ENCODE measurements at regions not wholly inside any gene's neighbourhood (a gene's known extent, or its start where the extent isn't known, plus 50 kb on each side); places are given as distances from the start of the nearest gene placed in this dataset.
"Not testable (repeated sequence)": the region's sequence is repeated elsewhere in the genome, so short reads cannot be mapped to it uniquely, and the experiment has no call there.

DNA sequence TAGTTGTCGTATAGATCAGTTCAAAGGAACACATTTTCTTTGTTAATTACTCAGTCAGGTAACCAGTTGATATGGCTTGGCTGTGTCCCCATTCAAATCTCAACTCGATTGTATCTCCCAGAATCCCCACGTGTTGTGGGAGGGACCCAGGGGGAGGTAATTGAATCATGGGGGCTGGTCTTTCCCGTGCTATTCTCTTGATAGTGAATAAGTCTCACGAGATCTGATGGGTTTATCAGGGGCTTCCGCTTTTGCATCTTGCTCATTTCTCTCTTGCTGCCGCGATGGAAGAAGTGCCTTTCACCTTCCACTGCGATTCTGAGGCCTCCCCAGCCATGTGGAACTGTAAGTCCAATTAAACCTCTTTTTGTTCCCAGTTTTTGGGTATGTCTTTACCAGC is 58.2 kb upstream of the RALGPS2 start:
- TF ChIP-seq, protein P1, sequence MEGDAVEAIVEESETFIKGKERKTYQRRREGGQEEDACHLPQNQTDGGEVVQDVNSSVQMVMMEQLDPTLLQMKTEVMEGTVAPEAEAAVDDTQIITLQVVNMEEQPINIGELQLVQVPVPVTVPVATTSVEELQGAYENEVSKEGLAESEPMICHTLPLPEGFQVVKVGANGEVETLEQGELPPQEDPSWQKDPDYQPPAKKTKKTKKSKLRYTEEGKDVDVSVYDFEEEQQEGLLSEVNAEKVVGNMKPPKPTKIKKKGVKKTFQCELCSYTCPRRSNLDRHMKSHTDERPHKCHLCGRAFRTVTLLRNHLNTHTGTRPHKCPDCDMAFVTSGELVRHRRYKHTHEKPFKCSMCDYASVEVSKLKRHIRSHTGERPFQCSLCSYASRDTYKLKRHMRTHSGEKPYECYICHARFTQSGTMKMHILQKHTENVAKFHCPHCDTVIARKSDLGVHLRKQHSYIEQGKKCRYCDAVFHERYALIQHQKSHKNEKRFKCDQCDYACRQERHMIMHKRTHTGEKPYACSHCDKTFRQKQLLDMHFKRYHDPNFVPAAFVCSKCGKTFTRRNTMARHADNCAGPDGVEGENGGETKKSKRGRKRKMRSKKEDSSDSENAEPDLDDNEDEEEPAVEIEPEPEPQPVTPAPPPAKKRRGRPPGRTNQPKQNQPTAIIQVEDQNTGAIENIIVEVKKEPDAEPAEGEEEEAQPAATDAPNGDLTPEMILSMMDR (IDR thresholded peaks at IDR 0.05) = not testable (repeated sequence)
- not testable (repeated sequence) for TF ChIP-seq POLR2A (IDR thresholded peaks at IDR 0.05)

Data from Peyer's patch (tissue), 4 donors.